ENCODE measurements at regions not wholly inside any gene's neighbourhood (a gene's known extent, or its start where the extent isn't known, plus 50 kb on each side); places are given as distances from the start of the nearest gene placed in this dataset.

GRCh38 chr18:27762054-27762453 lies 414.9 kb downstream of the CDH2 start:
- DNase-seq (ENCODE audit: low read depth) = no peak

- DNase-seq (ENCODE audit: low read depth) = no peak
These were observed 424.0 kb downstream of the CDH2 start for GRCh38 chr18:27752944-27753343.

GRCh38 chr18:27750923-27751322 lies 426.0 kb downstream of the CDH2 start:
- DNase-seq (ENCODE audit: low read depth) = no peak

GRCh38 chr18:27750014-27750413 lies 426.9 kb downstream of the CDH2 start:
- peak; percentile 81 for DNase-seq (ENCODE audit: low read depth)

- no peak for DNase-seq (ENCODE audit: low read depth)
These were observed 427.7 kb downstream of the CDH2 start for GRCh38 chr18:27749194-27749593.

- no peak for DNase-seq (ENCODE audit: low read depth)
These were observed 430.7 kb downstream of the CDH2 start for GRCh38 chr18:27746241-27746640.

- no peak for DNase-seq (ENCODE audit: low read depth)
These were observed 441.8 kb downstream of the CDH2 start for GRCh38 chr18:27735117-27735516.

- DNase-seq (ENCODE audit: low read depth) = no peak
These were observed 445.7 kb downstream of the CDH2 start for GRCh38 chr18:27731211-27731610.

- no peak for DNase-seq (ENCODE audit: low read depth)
These were observed 448.3 kb downstream of the CDH2 start for GRCh38 chr18:27728659-27729058.

GRCh38 chr18:27724362-27724761 lies 452.6 kb downstream of the CDH2 start:
- DNase-seq (ENCODE audit: low read depth) = peak; percentile 20

- DNase-seq (ENCODE audit: low read depth) = no peak
These were observed 453.8 kb downstream of the CDH2 start for GRCh38 chr18:27723168-27723567.

GRCh38 chr18:27719680-27720079 lies 457.2 kb downstream of the CDH2 start:
- no peak for DNase-seq (ENCODE audit: low read depth)

- no peak for DNase-seq (ENCODE audit: low read depth)
These were observed 459.1 kb downstream of the CDH2 start for GRCh38 chr18:27717816-27718215.

- DNase-seq (ENCODE audit: low read depth) = no peak
These were observed 459.7 kb downstream of the CDH2 start for GRCh38 chr18:27717250-27717649.

- no peak for DNase-seq (ENCODE audit: low read depth)
These were observed 461.2 kb downstream of the CDH2 start for GRCh38 chr18:27715751-27716150.

- peak; percentile 60 for DNase-seq (ENCODE audit: low read depth)
These were observed 463.2 kb downstream of the CDH2 start for GRCh38 chr18:27713738-27714095.

- DNase-seq (ENCODE audit: low read depth) = peak; percentile 7
These were observed 463.7 kb downstream of the CDH2 start for GRCh38 chr18:27713037-27713737.

- DNase-seq (ENCODE audit: low read depth) = no peak
These were observed 464.9 kb downstream of the CDH2 start for GRCh38 chr18:27712066-27712465.

GRCh38 chr18:27711382-27711781 lies 465.5 kb downstream of the CDH2 start:
- DNase-seq (ENCODE audit: low read depth) = no peak

- DNase-seq (ENCODE audit: low read depth) = no peak
These were observed 467.6 kb downstream of the CDH2 start for GRCh38 chr18:27709344-27709743.

GRCh38 chr18:27707201-27707600 lies 469.7 kb downstream of the CDH2 start:
- DNase-seq (ENCODE audit: low read depth) = no peak

GRCh38 chr18:27704736-27705361 lies 472.1 kb downstream of the CDH2 start:
- no peak for DNase-seq (ENCODE audit: low read depth)

GRCh38 chr18:27699137-27699536 lies 477.8 kb downstream of the CDH2 start:
- no peak for DNase-seq (ENCODE audit: low read depth)

All from myocyte (in vitro differentiated cells).